ENCODE measurements at regions not wholly inside any gene's neighbourhood (a gene's known extent, or its start where the extent isn't known, plus 50 kb on each side); places are given as distances from the start of the nearest gene placed in this dataset.
"Not testable (repeated sequence)": the region's sequence is repeated elsewhere in the genome, so short reads cannot be mapped to it uniquely, and the experiment has no call there.

DNA sequence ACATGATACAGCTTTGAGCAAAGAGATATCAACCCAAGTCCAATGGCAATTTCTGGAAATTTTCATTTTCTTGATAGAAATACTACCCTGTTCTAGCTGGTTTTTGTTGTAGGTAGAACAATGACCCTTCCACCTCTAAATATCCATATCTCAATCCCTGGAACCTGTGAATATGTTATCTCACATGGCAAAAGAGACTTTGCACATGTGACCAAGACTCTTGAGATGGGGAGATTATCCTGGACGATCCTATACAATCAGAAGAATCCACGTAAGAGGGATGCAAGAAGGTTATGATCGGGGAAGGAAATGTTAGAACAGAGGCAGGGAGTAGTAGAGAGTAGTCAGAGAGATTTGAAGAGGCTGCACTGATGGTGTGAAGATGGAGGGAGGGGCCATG is 124.9 kb downstream of the CCDC71L start:
- Mint-ChIP-seq H3K36me3 (no peaks in the 10 kb centered on the region), H3K4me1 (no peaks in the 10 kb centered on the region), H3K27ac (no peak overlapping the region), H3K4me3 (no peak overlapping the region), H3K9me3 (peaks cover 0 to 2% of the 10 kb centered on the region in 2 donors), H3K27me3 (peaks cover 6 to 14% of the 10 kb centered on the region in 2 donors)
- ATAC-seq (replicated peaks) (no peak), DNase-seq (no peak)

DNA sequence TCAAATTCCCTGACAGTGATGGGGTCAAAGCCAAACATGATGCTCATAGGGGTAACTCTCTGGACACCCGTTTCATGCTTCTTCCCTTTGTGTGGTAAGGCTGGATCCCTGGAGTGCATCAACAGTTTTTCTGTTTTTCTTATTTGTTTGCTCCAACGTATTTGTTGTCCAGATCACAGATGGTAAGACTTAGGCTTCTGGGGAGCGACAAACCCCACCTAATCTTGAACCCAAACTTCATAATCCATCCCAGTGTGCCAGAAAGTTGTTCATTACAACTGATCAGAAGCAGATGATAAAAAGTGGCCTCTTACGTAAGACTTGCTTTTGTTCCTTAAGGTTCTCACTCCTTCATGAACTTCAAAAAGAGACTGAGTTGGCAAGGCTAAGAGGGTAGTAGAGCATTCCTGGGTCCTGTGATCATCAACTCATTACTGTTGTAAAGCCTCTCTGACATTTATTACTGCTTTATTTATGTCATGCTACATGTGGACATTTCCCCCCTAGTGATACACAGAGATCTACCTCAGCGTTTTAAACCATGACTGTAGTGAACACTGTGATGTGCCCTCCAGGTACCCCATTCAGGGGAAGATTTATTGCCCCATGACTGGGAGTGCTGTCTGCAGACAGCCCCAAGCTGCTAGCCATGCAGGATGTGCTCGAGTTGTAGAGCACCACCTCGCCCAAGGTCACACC is 125.6 kb downstream of the CCDC71L start:
- H3K9me3 Mint-ChIP-seq: peaks cover 0 to 2% of the 10 kb centered on the region in 2 donors
- no peak overlapping the region for H3K4me3 Mint-ChIP-seq
- H3K4me1 Mint-ChIP-seq: no peaks in the 10 kb centered on the region
- no peak overlapping the region for H3K27ac Mint-ChIP-seq
- DNase-seq: no peak
- H3K27me3 Mint-ChIP-seq: peaks cover 4 to 12% of the 10 kb centered on the region in 2 donors
- ATAC-seq (replicated peaks): no peak
- no peaks in the 10 kb centered on the region for H3K36me3 Mint-ChIP-seq

DNA sequence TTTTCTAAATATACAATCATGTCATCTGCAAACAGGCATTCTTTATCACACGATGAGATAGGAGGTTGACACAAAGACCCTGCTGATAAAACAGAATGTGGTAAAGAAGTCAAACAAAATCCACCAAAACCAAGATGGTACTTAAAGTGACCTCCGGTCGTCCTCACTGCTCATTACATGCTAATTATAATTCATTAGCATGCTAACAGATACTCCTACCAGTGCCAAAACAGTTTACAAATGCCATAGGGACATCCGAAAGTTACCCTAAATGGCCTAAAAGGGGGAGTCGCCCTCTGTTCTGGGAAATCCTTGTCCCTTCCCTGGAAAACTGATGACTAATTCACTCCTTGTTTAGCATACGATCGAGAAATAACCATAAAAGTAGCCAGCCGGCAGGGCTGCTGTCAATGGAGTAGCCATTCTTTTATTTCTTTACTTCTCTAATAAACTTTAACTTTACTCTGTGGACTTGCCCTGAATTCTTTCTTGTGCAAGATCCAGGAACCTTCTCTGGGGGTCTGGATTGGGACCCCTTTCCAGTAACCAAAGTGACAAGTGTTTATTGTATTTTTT is 126.6 kb downstream of the CCDC71L start:
- no peak overlapping the region for H3K4me3 Mint-ChIP-seq
- peaks cover 0 to 10% of the 10 kb centered on the region in 2 donors for H3K27me3 Mint-ChIP-seq
- peaks cover 0 to 2% of the 10 kb centered on the region in 2 donors for H3K9me3 Mint-ChIP-seq
- no peaks in the 10 kb centered on the region for H3K36me3 Mint-ChIP-seq
- DNase-seq (no peak), ATAC-seq (replicated peaks) (no peak)
- no peaks in the 10 kb centered on the region for H3K4me1 Mint-ChIP-seq
- H3K27ac Mint-ChIP-seq: no peak overlapping the region

- not testable (repeated sequence) for H3K27ac Mint-ChIP-seq
Observed at GRCh38 chr7:106530183-106530582, 130.8 kb downstream of the CCDC71L start.

GRCh38 chr7:106526617-106527016 is 134.3 kb downstream of the CCDC71L start:
- not testable (repeated sequence) for H3K27ac Mint-ChIP-seq; ATAC-seq (replicated peaks); DNase-seq; H3K9me3 Mint-ChIP-seq; H3K36me3 Mint-ChIP-seq; H3K4me1 Mint-ChIP-seq; H3K4me3 Mint-ChIP-seq
- peaks cover 8 to 11% of the 10 kb centered on the region in 2 donors for H3K27me3 Mint-ChIP-seq

More at GRCh38 chr7:106530183-106530582, 130.8 kb downstream of the CCDC71L start:
- H3K4me1 Mint-ChIP-seq; H3K27me3 Mint-ChIP-seq; H3K9me3 Mint-ChIP-seq; DNase-seq; H3K4me3 Mint-ChIP-seq; H3K36me3 Mint-ChIP-seq; ATAC-seq (replicated peaks): not testable (repeated sequence)

DNA sequence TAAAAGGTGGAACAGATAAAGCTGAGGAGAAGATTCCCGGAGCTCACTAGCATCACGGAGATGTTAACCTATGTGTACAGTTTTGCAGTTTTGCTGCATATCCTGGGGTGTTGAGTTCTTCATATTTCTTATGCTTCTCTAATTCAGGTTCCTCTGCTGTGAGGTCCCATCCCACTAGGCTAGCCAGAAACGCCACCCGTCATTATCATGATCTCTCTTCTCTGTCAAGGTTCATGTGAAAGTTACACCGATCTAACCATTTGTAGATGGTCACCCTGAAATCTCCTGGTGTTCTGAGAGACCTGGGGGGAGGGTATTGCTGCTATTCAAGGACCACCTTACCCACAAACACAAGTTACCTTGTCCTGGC is 136.3 kb downstream of the CCDC71L start:
- no peak overlapping the region for H3K4me3 Mint-ChIP-seq
- H3K4me1 Mint-ChIP-seq: no peaks in the 10 kb centered on the region
- no peak overlapping the region for H3K27ac Mint-ChIP-seq
- DNase-seq (no peak), ATAC-seq (replicated peaks) (no peak)
- no peaks in the 10 kb centered on the region for H3K9me3 Mint-ChIP-seq
- no peaks in the 10 kb centered on the region for H3K36me3 Mint-ChIP-seq
- H3K27me3 Mint-ChIP-seq: peaks cover 8 to 11% of the 10 kb centered on the region in 2 donors

DNA sequence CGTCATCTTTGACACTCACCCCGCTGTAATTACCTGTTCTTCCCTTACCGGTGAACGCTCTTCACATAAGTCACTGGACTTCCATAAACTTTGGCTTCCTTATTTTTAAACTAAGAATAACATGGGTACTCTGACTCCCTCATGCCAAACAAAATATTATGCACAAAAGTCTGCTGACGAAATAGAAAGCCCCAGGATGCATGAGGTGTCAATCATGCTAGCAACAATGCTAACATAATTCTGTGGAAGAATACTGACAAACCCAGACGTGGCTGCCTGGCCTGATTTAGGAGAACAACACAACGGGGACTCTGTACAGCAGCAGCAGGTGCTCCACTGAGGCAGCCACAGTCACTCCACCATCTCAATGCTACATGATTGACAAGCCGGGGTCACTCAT is 137.5 kb downstream of the CCDC71L start:
- Mint-ChIP-seq H3K4me3 (no peak overlapping the region), H3K4me1 (no peaks in the 10 kb centered on the region), H3K27ac (no peak overlapping the region), H3K9me3 (no peaks in the 10 kb centered on the region), H3K36me3 (no peaks in the 10 kb centered on the region), H3K27me3 (peaks cover 18 to 21% of the 10 kb centered on the region in 2 donors)
- no peak for DNase-seq
- no peak for ATAC-seq (replicated peaks)

DNA sequence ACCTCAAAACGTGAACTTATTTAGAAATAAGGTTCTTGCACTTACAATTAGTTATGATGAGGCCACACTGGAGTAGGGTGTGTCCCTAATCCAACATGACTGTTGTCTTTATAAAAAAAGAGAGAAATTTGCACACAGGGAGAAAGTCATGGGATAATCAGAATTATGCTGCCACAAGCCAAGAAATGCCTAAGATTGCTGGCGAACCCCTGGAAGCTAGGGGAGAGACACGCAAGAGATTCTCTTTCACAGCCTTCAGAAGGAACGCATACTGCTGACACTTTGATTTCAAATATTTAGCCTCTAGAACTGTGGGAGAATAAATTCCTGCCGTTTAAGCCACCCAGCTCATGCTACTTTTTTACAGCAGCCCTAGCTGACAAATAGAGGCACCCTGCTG is 138.3 kb downstream of the CCDC71L start:
- no peak overlapping the region for H3K27ac Mint-ChIP-seq
- DNase-seq (no peak), ATAC-seq (replicated peaks) (no peak)
- H3K9me3 Mint-ChIP-seq: no peaks in the 10 kb centered on the region
- no peaks in the 10 kb centered on the region for H3K4me1 Mint-ChIP-seq
- no peak overlapping the region for H3K4me3 Mint-ChIP-seq
- no peaks in the 10 kb centered on the region for H3K36me3 Mint-ChIP-seq
- H3K27me3 Mint-ChIP-seq: peaks cover 26 to 29% of the 10 kb centered on the region in 2 donors

DNA sequence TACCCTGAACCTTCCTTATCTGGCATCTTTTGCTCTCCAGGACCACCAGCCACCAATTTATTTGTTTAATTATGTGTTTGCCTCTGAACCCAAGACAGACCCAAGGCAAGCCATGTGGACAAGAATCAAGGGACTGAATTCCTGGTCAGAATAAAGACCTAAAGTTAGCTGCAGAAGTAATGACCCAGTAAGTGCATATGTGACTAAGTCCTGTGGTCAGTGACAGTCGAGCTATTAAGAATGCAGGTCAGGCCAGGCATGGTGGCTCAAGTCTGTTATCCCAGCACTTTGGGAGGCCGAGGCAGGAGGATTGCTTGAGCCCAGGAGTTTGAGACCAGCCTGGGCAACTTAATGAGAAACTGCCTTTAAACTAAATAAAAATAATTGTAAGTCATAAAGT is 139.4 kb downstream of the CCDC71L start:
- Mint-ChIP-seq H3K27me3 (peaks cover 30 to 38% of the 10 kb centered on the region in 2 donors), H3K27ac (no peak overlapping the region), H3K4me3 (no peak overlapping the region), H3K36me3 (no peaks in the 10 kb centered on the region), H3K9me3 (no peaks in the 10 kb centered on the region), H3K4me1 (no peaks in the 10 kb centered on the region)
- ATAC-seq (replicated peaks) (no peak), DNase-seq (no peak)

DNA sequence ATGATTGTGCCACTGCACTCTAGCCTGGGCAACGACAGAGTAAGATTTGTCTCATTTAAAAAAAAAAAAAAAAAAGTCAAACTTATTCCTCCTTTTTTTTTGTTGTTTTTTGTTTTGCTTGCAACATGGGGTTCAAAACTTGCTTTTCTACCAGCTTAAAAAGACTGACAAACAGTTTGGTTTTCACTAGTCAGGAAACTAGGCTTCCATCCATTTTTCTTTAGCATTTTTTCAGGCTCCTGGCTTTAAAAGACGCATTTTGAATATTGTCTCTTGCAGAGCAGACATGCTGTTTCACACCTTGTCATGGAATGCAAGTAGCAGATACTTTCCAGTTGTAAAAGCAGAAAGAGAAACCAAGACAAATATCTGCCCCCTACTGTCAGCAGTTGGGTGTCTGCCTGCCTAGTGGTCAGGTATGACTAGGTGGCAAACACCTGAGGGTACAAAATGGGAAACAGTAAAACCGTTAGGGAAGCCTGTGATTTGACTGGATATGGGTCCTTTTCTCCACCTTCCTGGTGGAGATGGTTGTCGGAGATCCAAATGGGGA is 139.9 kb downstream of the CCDC71L start:
- no peaks in the 10 kb centered on the region for H3K36me3 Mint-ChIP-seq
- H3K27me3 Mint-ChIP-seq: peaks cover 33 to 40% of the 10 kb centered on the region in 2 donors
- H3K9me3 Mint-ChIP-seq: no peaks in the 10 kb centered on the region
- DNase-seq (no peak), ATAC-seq (replicated peaks) (peak in 1 of 2 donors; percentile 29)
- H3K27ac Mint-ChIP-seq: no peak overlapping the region
- no peak overlapping the region for H3K4me3 Mint-ChIP-seq
- no peaks in the 10 kb centered on the region for H3K4me1 Mint-ChIP-seq

DNA sequence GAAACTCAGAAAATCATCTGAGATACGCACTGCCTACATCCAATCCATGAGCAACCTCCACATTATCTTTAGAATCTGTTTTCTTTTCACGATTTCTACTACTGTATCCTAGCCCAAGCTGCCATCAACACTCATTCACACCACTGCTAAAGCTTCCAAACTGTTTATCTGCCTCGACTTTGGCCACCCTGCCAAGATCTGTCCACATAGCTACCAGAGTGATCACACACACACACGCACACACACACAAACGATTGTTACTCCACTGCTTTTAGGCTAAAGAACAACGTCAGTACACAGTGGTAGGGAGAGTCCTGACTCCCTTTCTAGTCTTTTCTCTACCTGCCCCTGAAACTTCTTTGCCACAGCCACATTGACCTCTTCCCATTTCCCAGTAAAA is 142.0 kb downstream of the CCDC71L start:
- H3K36me3 Mint-ChIP-seq: no peaks in the 10 kb centered on the region

DNA sequence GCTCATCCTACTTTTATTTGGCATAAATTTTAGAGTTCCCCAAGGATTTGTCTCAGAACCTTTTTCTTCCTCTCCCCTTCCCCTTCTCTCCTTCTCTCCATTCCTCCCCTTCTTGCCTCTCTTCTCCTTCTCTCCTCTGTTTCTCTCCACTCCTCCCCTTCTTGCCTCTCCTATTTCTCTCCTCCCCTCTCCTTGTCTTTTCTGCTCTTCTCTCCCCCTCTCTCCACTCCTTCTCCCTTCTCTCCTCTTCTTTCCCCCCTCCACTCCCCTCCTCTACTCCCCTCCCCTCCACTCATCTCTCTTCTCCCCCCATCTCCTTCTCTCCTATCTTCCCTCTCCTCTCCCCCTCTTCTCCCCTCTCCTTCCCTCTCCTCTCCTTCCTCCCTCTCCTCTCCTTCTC is 142.7 kb downstream of the CCDC71L start:
- DNase-seq (no peak), ATAC-seq (replicated peaks) (no peak)
- no peak overlapping the region for H3K4me3 Mint-ChIP-seq
- H3K27ac Mint-ChIP-seq: no peak overlapping the region
- no peaks in the 10 kb centered on the region for H3K36me3 Mint-ChIP-seq
- peaks cover 28 to 33% of the 10 kb centered on the region in 2 donors for H3K27me3 Mint-ChIP-seq
- H3K9me3 Mint-ChIP-seq: no peaks in the 10 kb centered on the region
- no peaks in the 10 kb centered on the region for H3K4me1 Mint-ChIP-seq

More for the DNA sequence above, 142.0 kb downstream of the CCDC71L start:
- no peak for ATAC-seq (replicated peaks)
- no peak overlapping the region for H3K4me3 Mint-ChIP-seq
- no peak overlapping the region for H3K27ac Mint-ChIP-seq
- DNase-seq: no peak
- H3K27me3 Mint-ChIP-seq: peaks cover 35 to 40% of the 10 kb centered on the region in 2 donors
- no peaks in the 10 kb centered on the region for H3K4me1 Mint-ChIP-seq
- no peaks in the 10 kb centered on the region for H3K9me3 Mint-ChIP-seq

- Mint-ChIP-seq H3K36me3 (no peaks in the 10 kb centered on the region), H3K9me3 (no peaks in the 10 kb centered on the region), H3K4me1 (no peaks in the 10 kb centered on the region), H3K27ac (no peak overlapping the region), H3K27me3 (peaks cover 28 to 33% of the 10 kb centered on the region in 2 donors), H3K4me3 (no peak overlapping the region)
- ATAC-seq (replicated peaks) (no peak), DNase-seq (no peak)
Observed at GRCh38 chr7:106517508-106517907, 143.4 kb downstream of the CCDC71L start.

DNA sequence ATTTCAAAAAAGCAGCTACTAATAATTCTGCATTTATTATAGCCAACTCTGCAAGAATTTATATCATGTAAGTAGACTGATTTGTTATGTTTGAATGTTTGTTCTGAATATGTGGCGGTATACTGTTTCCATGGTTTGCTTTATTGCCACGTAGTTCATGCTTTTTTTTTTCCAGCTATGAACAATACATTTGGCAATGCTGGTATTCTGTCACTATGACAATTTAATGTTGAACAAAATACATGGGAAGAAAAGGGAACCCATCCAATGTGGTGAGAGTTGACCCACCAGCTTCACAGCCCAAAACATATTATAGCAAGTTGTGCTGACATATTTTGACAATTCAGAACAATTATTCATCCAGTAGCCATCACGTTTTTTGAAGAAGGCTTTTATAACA is 145.6 kb downstream of the CCDC71L start:
- H3K27ac Mint-ChIP-seq: no peak overlapping the region
- DNase-seq (no peak), ATAC-seq (replicated peaks) (no peak)
- H3K9me3 Mint-ChIP-seq: no peaks in the 10 kb centered on the region
- peaks cover 0 to 1% of the 10 kb centered on the region in 2 donors for H3K4me1 Mint-ChIP-seq
- no peak overlapping the region for H3K4me3 Mint-ChIP-seq
- peaks cover 28 to 34% of the 10 kb centered on the region in 2 donors for H3K27me3 Mint-ChIP-seq
- no peaks in the 10 kb centered on the region for H3K36me3 Mint-ChIP-seq

GRCh38 chr7:106514881-106515280 is 146.1 kb downstream of the CCDC71L start:
- Mint-ChIP-seq H3K27ac (no peak overlapping the region), H3K4me1 (peaks cover 0 to 1% of the 10 kb centered on the region in 2 donors), H3K9me3 (no peaks in the 10 kb centered on the region), H3K36me3 (no peaks in the 10 kb centered on the region), H3K27me3 (peaks cover 28 to 38% of the 10 kb centered on the region in 2 donors), H3K4me3 (no peak overlapping the region)
- ATAC-seq (replicated peaks): no peak
- no peak for DNase-seq
